GM12878 (cell line): ENCODE measurements at regions not wholly inside any gene's neighbourhood (a gene's known extent, or its start where the extent isn't known, plus 50 kb on each side); places are given as distances from the start of the nearest gene placed in this dataset.
A peak's percentile ranks its signal among the peaks of the same experiment; 100 is the strongest.

Experiments
- ATAC-seq: fragments of 200-7000 bp; cut with Tn5 transposase; 3 replicates; pipeline ENCODE4 v1.9.1; 2020; ENCODE audit warnings: mild to moderate bottlenecking, moderate library complexity
- BruUV-seq: library from RNA; stranded (reverse); fragments of 400-500 nt; replicated peaks from 2 replicates; lab custom pipeline; 2021; lab: Mats Ljungman, UMichigan
- CTCF ChIA-PET: fragments of 300-600 bp; sonication (Branson Sonifier 250); formaldehyde crosslinking; extraction: SDS; loops from one replicate; lab custom pipeline; 2021; ENCODE audit warnings: inconsistent platforms; lab: Yijun Ruan, JAX
- POLR2A ChIA-PET: fragments of 350-600 bp; formaldehyde crosslinking; extraction: SDS; loops from one replicate; lab custom pipeline; 2021; ENCODE audit warnings: inconsistent platforms; lab: Charles Lee
- RAD21 ChIA-PET: fragments of 300-600 bp; sonication (Branson Sonifier 250); formaldehyde crosslinking; loops from one replicate; lab custom pipeline; 2023; ENCODE audit warnings: antibody characterized with exemption; ENCODE audit not compliant: unreplicated experiment; lab: Charles Lee
- SMC1A ChIA-PET: fragments of 300-600 bp; sonication (Branson Sonifier 250); formaldehyde crosslinking; loops from one replicate; lab custom pipeline; 2023; ENCODE audit not compliant: unreplicated experiment, uncharacterized antibody; lab: Charles Lee
- DNase-seq: peaks from one replicate; pipeline ENCODE4 v3.0.0-alpha.2; 2011; ENCODE audit warnings: low read depth, low spot score
- FAIRE-seq: peaks from 3 replicates; lab custom pipeline; 2011; peaks lifted over from hg19 to GRCh38; lab: Jason Lieb, UNC
- H2AFZ ChIP-seq: 2 replicates; pipeline ENCODE4 v1.6.0; 2011; ENCODE audit warnings: low read depth, low read length, control low read depth; ENCODE audit not compliant: control insufficient read depth
- H3K27ac ChIP-seq: 2 replicates; pipeline ENCODE4 v1.5.1; 2011; ENCODE audit warnings: control low read depth; ENCODE audit not compliant: control insufficient read depth, insufficient read depth
- H3K27me3 ChIP-seq, 2 experiments: replicated peaks in 1 of 2; 2 replicates each; pipeline versions ENCODE4 v1.6.0 to v1.6.1; 2011; ENCODE audit warnings: low read length in 1 of 2; ENCODE audit not compliant: control insufficient read depth in 2 of 2, insufficient read depth in 2 of 2
- H3K36me3 ChIP-seq, 2 experiments: 2 replicates each; pipeline ENCODE4 v1.5.1; 2011; ENCODE audit warnings: low read length in 1 of 2; ENCODE audit not compliant: control insufficient read depth in 2 of 2, insufficient read depth in 2 of 2
- H3K4me1 ChIP-seq: 2 replicates; pipeline ENCODE4 v1.6.1; 2011; ENCODE audit warnings: mild to moderate bottlenecking, low read length, moderate library complexity, mixed read lengths; ENCODE audit not compliant: control insufficient read depth, insufficient read depth
- H3K4me2 ChIP-seq: 2 replicates; pipeline ENCODE4 v1.6.0; 2011; ENCODE audit warnings: control low read depth; ENCODE audit not compliant: control insufficient read depth, insufficient read depth
- H3K4me3 ChIP-seq: fragments of 200-600 bp; sonication (generic); 2 replicates; pipeline ENCODE4 v1.5.1; 2016
- H3K79me2 ChIP-seq: 2 replicates; pipeline ENCODE4 v1.6.0; 2011; ENCODE audit warnings: low read length; ENCODE audit not compliant: control insufficient read depth, insufficient read depth
- H3K9ac ChIP-seq: 2 replicates; pipeline ENCODE4 v1.8.0; 2011; ENCODE audit warnings: low read length, control low read depth, mixed read lengths; ENCODE audit not compliant: control insufficient read depth, insufficient read depth
- H3K9me3 ChIP-seq: replicated peaks from 3 replicates; pipeline ENCODE4 v1.5.1; 2011; ENCODE audit warnings: mild to moderate bottlenecking, low read length; ENCODE audit not compliant: control insufficient read depth, insufficient read depth
- H4K20me1 ChIP-seq: 2 replicates; pipeline ENCODE4 v1.6.0; 2011; ENCODE audit not compliant: control insufficient read depth, insufficient read depth
- BCLAF1 ChIP-seq: fragments of 450-650 bp; IDR thresholded peaks from 2 replicates; pipeline ENCODE4 v1.6.1; 2017; ENCODE audit warnings: antibody characterized with exemption, mild to moderate bottlenecking, moderate library complexity
- ETV6 ChIP-seq, 2 experiments: fragments of 450-650 bp in 1 of 2; IDR thresholded peaks in 1 of 2; conservative IDR thresholded peaks in 1 of 2; 2 replicates each; pipeline ENCODE4 v1.6.1; 2014; ENCODE audit warnings: antibody characterized with exemption in 1 of 2, borderline replicate concordance in 1 of 2, low read depth in 1 of 2, mild to moderate bottlenecking in 1 of 2, moderate library complexity in 1 of 2
- FOS ChIP-seq: IDR thresholded peaks from 3 replicates; pipeline ENCODE4 v1.6.1; 2011; ENCODE audit warnings: borderline replicate concordance; ENCODE audit not compliant: insufficient read length; ENCODE audit errors: extremely low read depth
- HSF1 ChIP-seq: fragments of 150-350 bp; IDR thresholded peaks from 2 replicates; pipeline ENCODE4 v1.6.1; 2014; ENCODE audit warnings: mild to moderate bottlenecking, low read depth, low read length
- IKZF1 ChIP-seq: fragments of 450-650 bp; conservative IDR thresholded peaks from 2 replicates; pipeline ENCODE4 v1.6.1; 2017; ENCODE audit warnings: antibody characterized with exemption, mild to moderate bottlenecking
- IKZF2 ChIP-seq, 2 experiments: fragments of 450-650 bp; IDR thresholded peaks; 2 replicates each; pipeline ENCODE4 v1.6.1; 2017; ENCODE audit warnings: mild to moderate bottlenecking in 2 of 2, moderate library complexity in 2 of 2
- KDM1A ChIP-seq: fragments of 200-600 bp; sonication (generic); IDR thresholded peaks from 2 replicates; pipeline ENCODE4 v1.6.1; 2016; ENCODE audit warnings: borderline replicate concordance
- NBN ChIP-seq: fragments of 450-650 bp; IDR thresholded peaks from 2 replicates; pipeline ENCODE4 v1.6.1; 2016
- NR2C2 ChIP-seq: IDR thresholded peaks from 2 replicates; pipeline ENCODE4 v1.6.1; 2011; ENCODE audit warnings: borderline replicate concordance, low read depth; ENCODE audit not compliant: control insufficient read depth, insufficient read length
- NRF1 ChIP-seq: conservative IDR thresholded peaks from 2 replicates; pipeline ENCODE4 v1.6.1; 2011; ENCODE audit warnings: mild to moderate bottlenecking, low read depth, low read length, improper control_type of control experiment
- POLR2AphosphoS2 ChIP-seq: IDR thresholded peaks from 2 replicates; pipeline ENCODE4 v1.6.1; 2011; ENCODE audit warnings: low read depth, mild to moderate bottlenecking, low read length, improper control_type of control experiment, moderate library complexity
- RELB ChIP-seq: fragments of 450-650 bp; IDR thresholded peaks from 2 replicates; pipeline ENCODE4 v1.6.1; 2017; ENCODE audit warnings: low read depth, mild to moderate bottlenecking, moderate library complexity
- RUNX3 ChIP-seq: IDR thresholded peaks from 2 replicates; pipeline ENCODE4 v1.6.1; 2012; ENCODE audit warnings: low read length, inconsistent platforms
- SMC3 ChIP-seq: IDR thresholded peaks from 2 replicates; pipeline ENCODE4 v1.6.1; 2011; ENCODE audit warnings: low read length, improper control_type of control experiment, borderline replicate concordance
- ZNF217 ChIP-seq: fragments of 450-650 bp; IDR thresholded peaks from 2 replicates; pipeline ENCODE4 v1.6.1; 2017; ENCODE audit warnings: antibody characterized with exemption, mild to moderate bottlenecking
- ZNF384 ChIP-seq: IDR thresholded peaks from 2 replicates; pipeline ENCODE4 v1.6.1; 2012; ENCODE audit warnings: low read depth, mild to moderate bottlenecking, low read length, improper control_type of control experiment, borderline replicate concordance
- WGBS: methylation state at CpG from one replicate; pipeline ENCODE4 v1.1.6; 2016; ENCODE audit warnings: low lambda C conversion rate; ENCODE audit not compliant: insufficient replicate concordance, insufficient coverage; ENCODE audit errors: missing lambda C conversion rate; 5-methylcytosine and 5-hydroxymethylcytosine counted together
- in situ Hi-C: fragments of 300-500 bp; cut with MboI; formaldehyde crosslinking; loops from 9 replicates; pipeline ENCODE4 v1.14.3; 2018; ENCODE audit warnings: mixed read lengths
- intact Hi-C: fragments of 100-400 bp; cut with micrococcal nuclease; formaldehyde crosslinking; loops from one replicate; pipeline ENCODE4 v1.14.2; 2022; ENCODE audit not compliant: unreplicated experiment

- TF ChIP-seq BCLAF1 = no peak
- TF ChIP-seq ZNF217 = no peak
- no peak for TF ChIP-seq POLR2AphosphoS2
- no peak for TF ChIP-seq ZNF384
- no peak for TF ChIP-seq NRF1
- no peak for TF ChIP-seq KDM1A
- TF ChIP-seq, all 136 proteins: peak for 0
These were observed 133.4 kb upstream of the ERRFI1 start (continued) for GRCh38 chr1:8159470-8160024.

GRCh38 chr1:8158995-8159394, 132.9 kb upstream of the ERRFI1 start:
- no peaks in the 10 kb centered on the region for H3K27me3 ChIP-seq
- ChIA-PET POLR2A (interaction anchor here (0.6 kb wide), 1 partner anchor 14 kb away, joined by 8 read pairs; no protein-coding TSS in a partner anchor), CTCF (interaction anchor here (0.9 kb wide), 1 partner anchor 10 kb away, joined by 3 read pairs; no protein-coding TSS in a partner anchor), SMC1A (no interaction called here), RAD21 (interaction anchor here (0.9 kb wide), 1 partner anchor 9 kb away, joined by 4 read pairs; no protein-coding TSS in a partner anchor)
- ATAC-seq (peak; percentile 93), FAIRE-seq (no peak), DNase-seq (no peak)
- peaks cover 7% of the 10 kb centered on the region for H3K4me1 ChIP-seq
- peak overlapping the region; percentile 26; the same call in 1 of the 2 replicates for H3K4me2 ChIP-seq
- no peaks in the 10 kb centered on the region; the same call in 2 of the 3 replicates for H3K9me3 ChIP-seq
- H3K9ac ChIP-seq = no peak overlapping the region
- intact Hi-C loops (no loop called here), in situ Hi-C loops (no loop called here)
- H3K36me3 ChIP-seq = no peaks in the 10 kb centered on the region
- BruUV-seq = no TSS peak
- TF ChIP-seq NBN = 0 out of 2 replicates have a peak, but pooled peaks have one; percentile 41
- TF ChIP-seq IKZF2 (IDR thresholded peaks at IDR 0.05) = peak in 1 of 2 experiments; percentile 36; a peak in 3 of 4 replicates
- TF ChIP-seq RELB = peak; percentile 60; the same call in 1 of the 2 replicates
- TF ChIP-seq FOS = no peak
- no peak for TF ChIP-seq HSF1
- no peak for TF ChIP-seq ETV6 (conservative IDR thresholded peaks at IDR 0.05 in 1 of 2, IDR thresholded peaks at IDR 0.05 in 1 of 2; ENCODE audit: borderline replicate concordance in 1 of 2, low read depth in 1 of 2)
- TF ChIP-seq SMC3 = no peak
- TF ChIP-seq NR2C2 = no peak
- peak; percentile 40 for TF ChIP-seq RUNX3
- TF ChIP-seq IKZF1 = 0 out of 2 replicates have a peak, but pooled peaks have one; percentile 25
- H3K79me2 ChIP-seq = no peaks in the 10 kb centered on the region
- peak overlapping the region; percentile 67 for H2AFZ ChIP-seq
- H3K27ac ChIP-seq = peak overlapping the region; percentile 31; the same call in 1 of the 2 replicates
- H4K20me1 ChIP-seq = no peaks in the 10 kb centered on the region
- no peak overlapping the region for H3K4me3 ChIP-seq
- 5% methylated on average over 3 of the region's 4 CpGs for WGBS
